ENCODE measurements at regions not wholly inside any gene's neighbourhood (a gene's known extent, or its start where the extent isn't known, plus 50 kb on each side); places are given as distances from the start of the nearest gene placed in this dataset.

DNA sequence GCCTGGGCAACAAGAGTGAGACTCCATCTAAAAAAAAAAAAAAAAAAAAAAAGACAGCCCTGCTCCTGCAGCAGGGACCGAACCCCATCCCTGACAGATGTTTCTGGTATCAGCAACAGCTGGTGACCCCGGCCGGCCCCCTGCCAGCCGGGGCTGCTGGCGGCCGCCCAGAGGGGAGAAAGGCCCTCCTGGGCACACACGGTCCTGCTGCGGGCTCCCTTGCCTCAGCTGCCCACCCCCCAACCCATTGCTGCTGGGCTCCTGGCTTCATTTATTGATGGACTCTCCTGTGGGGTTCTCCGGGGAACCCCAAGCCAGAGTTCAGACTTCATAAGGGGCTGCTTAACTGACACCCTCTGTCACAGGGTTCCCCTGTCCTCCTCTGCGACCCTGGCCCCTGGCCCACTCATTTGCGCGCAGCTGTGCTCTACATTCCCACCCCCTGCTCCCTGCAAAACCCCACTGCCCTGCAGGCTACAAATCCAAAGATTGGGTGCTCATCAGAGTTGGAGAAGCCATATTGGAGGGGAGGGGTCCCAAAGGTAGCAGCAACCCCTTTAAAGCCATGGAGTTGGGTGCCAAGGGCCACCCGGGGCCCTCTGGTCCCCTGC lies 103.6 kb upstream of the RTL1 start:
- no peak for DNase-seq (ENCODE audit: low spot score)

DNA sequence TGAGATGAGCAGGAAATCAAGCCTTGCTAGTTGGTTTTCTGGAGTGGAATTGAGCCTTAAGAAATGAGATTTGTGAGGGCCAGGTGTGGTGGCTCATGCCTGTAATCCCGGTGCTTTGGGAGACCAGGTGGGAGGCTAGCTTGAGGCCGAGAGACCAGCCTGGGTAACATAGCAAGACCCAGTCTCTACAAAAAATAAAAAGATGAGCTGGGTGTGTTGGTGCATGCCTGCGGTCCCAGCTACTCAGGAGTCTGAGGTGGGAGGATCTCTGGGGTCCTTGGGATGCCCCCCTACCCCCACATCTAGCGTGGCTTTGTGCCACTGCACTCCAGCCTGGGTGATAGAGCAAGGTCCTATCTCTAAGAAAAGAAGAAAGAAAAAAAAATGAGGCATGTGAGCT lies 104.2 kb upstream of the RTL1 start:
- Histone ChIP-seq H3K4me1 (ENCODE audit: insufficient read depth, low read length, poor library complexity, severe bottlenecking) (no peaks in the 10 kb centered on the region), H2AFZ (ENCODE audit: low read length) (no peak overlapping the region), H3K9me2 (ENCODE audit: insufficient read depth, low read length) (no peaks in the 10 kb centered on the region), H3K27ac (ENCODE audit: low read depth, low read length, poor library complexity, severe bottlenecking) (no peak overlapping the region), H4K20me1 (ENCODE audit: insufficient read depth, low read length) (no peaks in the 10 kb centered on the region), H3K4me3 (ENCODE audit: low read depth, low read length, poor library complexity, severe bottlenecking) (no peak overlapping the region), H3K36me3 (ENCODE audit: insufficient read depth, low read length) (no peaks in the 10 kb centered on the region), H3K4me2 (ENCODE audit: low read length) (no peak overlapping the region), H3K79me2 (ENCODE audit: insufficient read depth, low read depth, low read length) (no peaks in the 10 kb centered on the region), H3K9me3 (ENCODE audit: low read length) (no peaks in the 10 kb centered on the region)
- no peak for DNase-seq (ENCODE audit: low spot score)
- no TSS peak for BruUV-seq (replicated peaks)
- intact Hi-C loops (cut with micrococcal nuclease; ENCODE audit: unreplicated experiment), result no loop called here
- TF ChIP-seq EZH2phosphoT487 (IDR thresholded peaks at IDR 0.05; ENCODE audit: borderline replicate concordance, low read depth, low read length), result no peak
- TF ChIP-seq, protein P1, sequence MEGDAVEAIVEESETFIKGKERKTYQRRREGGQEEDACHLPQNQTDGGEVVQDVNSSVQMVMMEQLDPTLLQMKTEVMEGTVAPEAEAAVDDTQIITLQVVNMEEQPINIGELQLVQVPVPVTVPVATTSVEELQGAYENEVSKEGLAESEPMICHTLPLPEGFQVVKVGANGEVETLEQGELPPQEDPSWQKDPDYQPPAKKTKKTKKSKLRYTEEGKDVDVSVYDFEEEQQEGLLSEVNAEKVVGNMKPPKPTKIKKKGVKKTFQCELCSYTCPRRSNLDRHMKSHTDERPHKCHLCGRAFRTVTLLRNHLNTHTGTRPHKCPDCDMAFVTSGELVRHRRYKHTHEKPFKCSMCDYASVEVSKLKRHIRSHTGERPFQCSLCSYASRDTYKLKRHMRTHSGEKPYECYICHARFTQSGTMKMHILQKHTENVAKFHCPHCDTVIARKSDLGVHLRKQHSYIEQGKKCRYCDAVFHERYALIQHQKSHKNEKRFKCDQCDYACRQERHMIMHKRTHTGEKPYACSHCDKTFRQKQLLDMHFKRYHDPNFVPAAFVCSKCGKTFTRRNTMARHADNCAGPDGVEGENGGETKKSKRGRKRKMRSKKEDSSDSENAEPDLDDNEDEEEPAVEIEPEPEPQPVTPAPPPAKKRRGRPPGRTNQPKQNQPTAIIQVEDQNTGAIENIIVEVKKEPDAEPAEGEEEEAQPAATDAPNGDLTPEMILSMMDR (conservative IDR thresholded peaks at IDR 0.05; ENCODE audit: low read length), result no peak
- ChIA-PET CTCF (ENCODE audit: unreplicated experiment) (no interaction called here), POLR2A (no interaction called here)

More for the DNA sequence above, 103.6 kb upstream of the RTL1 start:
- H4K20me1 ChIP-seq (ENCODE audit: insufficient read depth, low read length), result no peaks in the 10 kb centered on the region
- no TSS peak for BruUV-seq (replicated peaks)
- H2AFZ ChIP-seq (ENCODE audit: low read length), result no peak overlapping the region
- no peak for TF ChIP-seq EZH2phosphoT487 (IDR thresholded peaks at IDR 0.05; ENCODE audit: borderline replicate concordance, low read depth, low read length)
- no peak overlapping the region for H3K27ac ChIP-seq (ENCODE audit: low read depth, low read length, poor library complexity, severe bottlenecking)
- no peaks in the 10 kb centered on the region for H3K9me2 ChIP-seq (ENCODE audit: insufficient read depth, low read length)
- intact Hi-C loops (cut with micrococcal nuclease; ENCODE audit: unreplicated experiment), result no loop called here
- no peaks in the 10 kb centered on the region for H3K4me1 ChIP-seq (ENCODE audit: insufficient read depth, low read length, poor library complexity, severe bottlenecking)
- ChIA-PET POLR2A (no interaction called here), CTCF (ENCODE audit: unreplicated experiment) (no interaction called here)
- H3K79me2 ChIP-seq (ENCODE audit: insufficient read depth, low read depth, low read length), result no peaks in the 10 kb centered on the region
- H3K36me3 ChIP-seq (ENCODE audit: insufficient read depth, low read length), result no peaks in the 10 kb centered on the region
- H3K4me2 ChIP-seq (ENCODE audit: low read length), result no peak overlapping the region
- no peak overlapping the region for H3K4me3 ChIP-seq (ENCODE audit: low read depth, low read length, poor library complexity, severe bottlenecking)
- no peaks in the 10 kb centered on the region for H3K9me3 ChIP-seq (ENCODE audit: low read length)

DNA sequence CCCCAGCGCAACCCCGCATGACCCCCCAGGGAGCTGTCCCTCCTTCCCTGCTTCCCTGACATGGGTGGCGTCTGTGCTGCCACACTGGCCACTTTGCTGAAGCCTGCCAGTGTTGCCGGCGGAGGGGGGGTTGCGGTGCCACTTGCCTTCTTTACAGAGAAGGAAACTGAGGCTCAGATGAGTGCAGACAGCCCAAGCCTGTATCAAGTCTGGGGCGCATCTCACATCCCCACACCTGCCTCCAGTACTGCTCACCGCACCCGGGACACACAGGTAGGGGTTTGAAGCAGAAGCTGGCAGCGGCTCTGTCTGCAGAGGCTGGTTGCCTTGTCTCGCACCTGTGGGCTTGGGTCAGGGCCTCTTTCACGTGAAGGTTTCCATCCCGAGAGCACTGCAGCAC lies 104.7 kb upstream of the RTL1 start:
- BruUV-seq (replicated peaks), result no TSS peak
- no peak overlapping the region for H2AFZ ChIP-seq (ENCODE audit: low read length)
- no peaks in the 10 kb centered on the region for H3K36me3 ChIP-seq (ENCODE audit: insufficient read depth, low read length)
- H3K9me3 ChIP-seq (ENCODE audit: low read length), result no peaks in the 10 kb centered on the region
- no peak for TF ChIP-seq EZH2phosphoT487 (IDR thresholded peaks at IDR 0.05; ENCODE audit: borderline replicate concordance, low read depth, low read length)
- TF ChIP-seq, protein P1 (conservative IDR thresholded peaks at IDR 0.05; ENCODE audit: low read length), result no peak
- no peak overlapping the region for H3K4me3 ChIP-seq (ENCODE audit: low read depth, low read length, poor library complexity, severe bottlenecking)
- no peaks in the 10 kb centered on the region for H3K9me2 ChIP-seq (ENCODE audit: insufficient read depth, low read length)
- no peak overlapping the region for H3K4me2 ChIP-seq (ENCODE audit: low read length)
- intact Hi-C loops (cut with micrococcal nuclease; ENCODE audit: unreplicated experiment), result no loop called here
- ChIA-PET POLR2A (no interaction called here), CTCF (ENCODE audit: unreplicated experiment) (no interaction called here)
- H3K27ac ChIP-seq (ENCODE audit: low read depth, low read length, poor library complexity, severe bottlenecking), result no peak overlapping the region
- no peaks in the 10 kb centered on the region for H4K20me1 ChIP-seq (ENCODE audit: insufficient read depth, low read length)
- DNase-seq (ENCODE audit: low spot score), result no peak
- H3K4me1 ChIP-seq (ENCODE audit: insufficient read depth, low read length, poor library complexity, severe bottlenecking), result no peaks in the 10 kb centered on the region
- H3K79me2 ChIP-seq (ENCODE audit: insufficient read depth, low read depth, low read length), result no peaks in the 10 kb centered on the region

Data from OCI-LY7 (cell line).